ENCODE measurements at regions not wholly inside any gene's neighbourhood (a gene's known extent, or its start where the extent isn't known, plus 50 kb on each side); places are given as distances from the start of the nearest gene placed in this dataset.

DNA sequence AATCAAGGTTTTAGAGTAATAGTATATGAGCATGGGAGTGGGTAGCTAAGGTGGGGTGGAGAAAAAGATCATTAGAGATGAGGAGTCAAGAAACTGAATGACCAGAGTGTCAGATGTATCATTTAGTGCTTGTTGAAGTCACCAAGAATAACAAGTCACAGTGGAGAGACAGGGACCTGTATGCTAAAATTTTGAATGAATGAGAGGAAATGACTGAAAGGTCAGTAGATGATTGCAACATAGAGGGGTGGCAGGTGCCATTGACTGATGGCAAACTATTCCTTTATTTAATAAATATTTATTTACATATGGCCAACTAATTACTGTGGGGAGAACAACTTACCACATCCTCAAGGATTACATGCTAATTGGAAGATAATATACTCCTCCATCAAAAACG lies 75.0 kb upstream of the ANKRD28 start:
- Histone ChIP-seq H3K9ac (ENCODE audit: extremely low read depth, insufficient read length, low read length) (no peak overlapping the region), H3K14ac (ENCODE audit: insufficient read depth, low read length) (no peak overlapping the region), H3K18ac (ENCODE audit: insufficient read length, low read depth, low read length) (no peak overlapping the region), H3K27ac (ENCODE audit: insufficient read length, low read depth, low read length) (no peak overlapping the region), H3K27me3 (ENCODE audit: insufficient read depth, low read length) (no peaks in the 10 kb centered on the region), H3K23ac (ENCODE audit: insufficient read length, low read depth, low read length) (no peak overlapping the region), H2BK12ac (ENCODE audit: insufficient read length, low read depth, low read length) (no peak overlapping the region), H2BK5ac (ENCODE audit: insufficient read length, low read length) (no peak overlapping the region), H2AK5ac (ENCODE audit: insufficient read length, low read length) (no peak overlapping the region), H4K91ac (ENCODE audit: insufficient read length, low read depth, low read length) (no peak overlapping the region), H4K20me1 (ENCODE audit: control insufficient read depth, insufficient read depth, insufficient read length) (no peaks in the 10 kb centered on the region), H3K79me2 (ENCODE audit: insufficient read depth, low read length) (no peaks in the 10 kb centered on the region), H3K56ac (ENCODE audit: insufficient read length, low read depth, low read length) (no peak overlapping the region), H2AFZ (ENCODE audit: low read length) (no peak overlapping the region), H4K5ac (ENCODE audit: insufficient read length, low read depth, low read length) (no peak overlapping the region), H3K9me3 (ENCODE audit: control insufficient read depth, low read depth, low read length) (no peaks in the 10 kb centered on the region), H3K23me2 (ENCODE audit: insufficient read length, low read depth, low read length, poor library complexity, severe bottlenecking) (no peaks in the 10 kb centered on the region), H2BK15ac (ENCODE audit: low read depth, low read length) (no peak overlapping the region), H2BK20ac (ENCODE audit: low read depth, low read length, poor library complexity, severe bottlenecking) (no peak overlapping the region), H4K8ac (replicated peaks; ENCODE audit: insufficient read length, low read depth, low read length) (no peak overlapping the region), H3K4ac (ENCODE audit: low read depth, low read length) (no peak overlapping the region), H3T11ph (ENCODE audit: low read length) (no peak overlapping the region), H3K4me2 (ENCODE audit: insufficient read depth, insufficient read length, low read length) (no peak overlapping the region), H3K4me1 (ENCODE audit: insufficient read depth, low read length) (no peaks in the 10 kb centered on the region), H3K79me1 (ENCODE audit: insufficient read depth, low read depth, low read length, poor library complexity, severe bottlenecking) (no peaks in the 10 kb centered on the region), H2BK120ac (ENCODE audit: low read depth, low read length, poor library complexity, severe bottlenecking) (no peak overlapping the region)
- Mint-ChIP-seq H3K4me3 (no peak overlapping the region), H3K4me1 (no peaks in the 10 kb centered on the region), H3K27me3 (ENCODE audit: low read depth) (no peaks in the 10 kb centered on the region), H3K36me3 (ENCODE audit: insufficient read depth in 1 of 3, low read depth in 3 of 3) (peaks cover 1 to 3% (median 2%) of the 10 kb centered on the region in 3 experiments; a peak in 4 of 7 replicates), H3K27ac (no peak overlapping the region), H3K9me3 (peaks cover 4 to 7% of the 10 kb centered on the region in 2 experiments; a peak in 3 of 5 replicates)
- TF ChIP-seq, protein P1, sequence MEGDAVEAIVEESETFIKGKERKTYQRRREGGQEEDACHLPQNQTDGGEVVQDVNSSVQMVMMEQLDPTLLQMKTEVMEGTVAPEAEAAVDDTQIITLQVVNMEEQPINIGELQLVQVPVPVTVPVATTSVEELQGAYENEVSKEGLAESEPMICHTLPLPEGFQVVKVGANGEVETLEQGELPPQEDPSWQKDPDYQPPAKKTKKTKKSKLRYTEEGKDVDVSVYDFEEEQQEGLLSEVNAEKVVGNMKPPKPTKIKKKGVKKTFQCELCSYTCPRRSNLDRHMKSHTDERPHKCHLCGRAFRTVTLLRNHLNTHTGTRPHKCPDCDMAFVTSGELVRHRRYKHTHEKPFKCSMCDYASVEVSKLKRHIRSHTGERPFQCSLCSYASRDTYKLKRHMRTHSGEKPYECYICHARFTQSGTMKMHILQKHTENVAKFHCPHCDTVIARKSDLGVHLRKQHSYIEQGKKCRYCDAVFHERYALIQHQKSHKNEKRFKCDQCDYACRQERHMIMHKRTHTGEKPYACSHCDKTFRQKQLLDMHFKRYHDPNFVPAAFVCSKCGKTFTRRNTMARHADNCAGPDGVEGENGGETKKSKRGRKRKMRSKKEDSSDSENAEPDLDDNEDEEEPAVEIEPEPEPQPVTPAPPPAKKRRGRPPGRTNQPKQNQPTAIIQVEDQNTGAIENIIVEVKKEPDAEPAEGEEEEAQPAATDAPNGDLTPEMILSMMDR (conservative IDR thresholded peaks at IDR 0.05): no peak
- no CpG with 5 or more reads among the region's 1 CpG for WGBS (ENCODE audit: extremely low coverage, insufficient read length, low lambda C conversion rate)
- no peak for DNase-seq
